GM12873 (cell line): ENCODE measurements at regions not wholly inside any gene's neighbourhood (a gene's known extent, or its start where the extent isn't known, plus 50 kb on each side); places are given as distances from the start of the nearest gene placed in this dataset.

Experiments used
- CTCF ChIP-seq: IDR thresholded peaks from 2 replicates; pipeline ENCODE4 v1.5.1; 2012; ENCODE audit warnings: low read depth, mild to moderate bottlenecking, moderate library complexity, low read length, control low read depth; ENCODE audit not compliant: insufficient read depth; ENCODE audit errors: missing control alignments

DNA sequence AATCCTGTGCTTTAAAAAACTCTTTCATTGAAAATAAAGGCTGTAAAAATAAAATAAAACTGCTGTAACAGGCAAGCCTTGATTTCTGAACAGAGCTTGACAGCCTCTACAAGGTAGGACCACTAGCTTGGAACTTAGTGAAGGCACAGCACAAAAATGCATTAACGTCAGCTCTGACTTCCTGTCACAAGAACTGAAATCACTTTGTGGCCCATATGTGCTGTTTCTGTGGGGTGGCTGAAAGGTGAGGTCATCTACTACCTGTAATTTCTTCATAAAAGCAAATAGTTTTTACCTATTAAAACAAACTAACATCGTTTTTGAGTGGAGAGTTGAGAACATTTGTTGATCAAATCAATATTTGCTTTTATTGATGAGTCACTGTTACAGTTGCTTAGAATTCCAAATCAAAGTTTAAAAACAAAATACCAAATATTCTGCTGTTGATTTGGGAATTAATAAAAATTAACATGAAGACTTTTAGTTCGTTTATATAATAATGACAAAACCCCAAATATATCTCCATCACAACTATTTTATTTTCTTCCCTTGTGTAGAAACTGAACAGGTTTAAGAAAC is 1034.1 kb downstream of the MCTP2 start:
- TF ChIP-seq CTCF: no peak

DNA sequence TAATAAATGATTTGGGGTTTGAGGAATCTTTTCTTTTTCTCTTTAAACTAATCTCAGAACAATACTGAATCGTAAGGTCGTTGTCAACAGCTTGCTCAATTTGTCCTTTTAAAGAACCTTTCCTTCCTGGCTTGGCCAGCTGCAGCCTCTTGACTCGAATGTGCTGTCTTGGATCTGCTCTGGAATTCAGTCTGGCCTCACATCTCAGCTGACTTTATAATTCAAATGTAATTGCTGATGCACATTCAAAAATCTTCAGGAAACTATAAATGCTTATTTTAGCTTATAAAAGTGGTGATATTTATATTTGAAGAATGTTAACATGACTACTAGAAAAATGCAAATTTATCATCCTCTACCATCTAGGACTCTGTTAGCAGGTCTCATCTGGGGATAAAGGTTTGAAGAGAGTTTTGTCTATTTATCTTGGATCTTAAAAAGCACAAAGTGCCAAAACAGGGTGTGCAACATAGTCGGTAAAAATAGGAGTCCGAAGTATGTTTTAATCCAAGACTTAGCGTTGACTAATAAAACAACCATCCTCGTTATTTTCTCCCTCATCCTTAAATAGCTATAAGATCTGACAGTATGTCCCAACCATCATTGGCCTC is 1035.2 kb downstream of the MCTP2 start:
- no peak for TF ChIP-seq CTCF

GRCh38 chr15:95267481-95267880 is 1036.1 kb downstream of the MCTP2 start:
- TF ChIP-seq CTCF: no peak

DNA sequence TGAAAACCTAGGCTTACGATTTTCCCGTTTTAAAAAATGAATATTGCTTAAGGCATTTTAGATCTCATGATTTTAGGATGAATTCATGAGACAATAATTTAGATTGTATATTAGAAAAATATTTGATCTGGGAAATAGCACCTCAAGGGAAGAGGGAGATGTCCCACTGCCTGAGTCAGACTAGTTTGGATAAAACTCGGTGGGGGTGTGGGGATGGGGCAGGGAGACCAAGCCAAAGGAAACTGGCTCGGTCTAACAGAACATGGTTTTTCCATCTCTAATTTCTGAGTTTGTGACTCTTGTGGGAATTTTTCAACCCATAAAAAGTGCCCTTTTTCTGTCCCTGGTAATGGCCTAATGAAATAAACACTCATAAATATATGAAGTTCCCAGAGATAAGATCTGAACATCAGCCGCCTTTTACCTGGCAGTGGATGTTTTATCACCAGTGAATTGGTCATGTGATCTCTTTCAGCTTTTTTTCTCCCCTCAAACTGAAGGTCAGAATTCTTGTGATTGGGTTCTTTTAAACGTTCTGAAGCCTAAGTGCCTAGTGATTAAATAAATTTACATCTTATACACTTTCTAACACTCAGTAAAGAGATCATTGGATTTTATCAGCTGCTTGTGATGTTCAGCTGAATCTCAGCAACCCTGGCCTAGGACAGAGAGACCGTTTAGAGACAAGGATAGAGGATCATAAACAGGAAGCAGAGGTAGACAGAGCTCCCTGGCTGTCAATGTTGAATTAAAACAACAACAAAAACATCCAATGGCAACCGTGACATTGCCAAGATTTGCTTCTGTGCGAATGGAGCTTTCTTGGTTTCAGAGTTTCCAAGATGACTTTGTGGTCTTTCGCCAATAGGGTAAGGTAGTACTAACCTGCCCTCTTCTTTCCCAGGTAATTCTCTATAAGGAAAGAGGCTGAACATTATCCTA is 1038.2 kb downstream of the MCTP2 start:
- TF ChIP-seq CTCF: no peak

GRCh38 chr15:95274101-95274500 is 1042.7 kb downstream of the MCTP2 start:
- TF ChIP-seq CTCF: no peak

GRCh38 chr15:95277266-95277665 is 1045.9 kb downstream of the MCTP2 start:
- no peak for TF ChIP-seq CTCF
